IMR-90 (cell line): ENCODE measurements at regions not wholly inside any gene's neighbourhood (a gene's known extent, or its start where the extent isn't known, plus 50 kb on each side); places are given as distances from the start of the nearest gene placed in this dataset.

ENCODE experiments used
- BHLHE40 ChIP-seq: fragments of 150-350 bp; IDR thresholded peaks from 2 replicates; pipeline ENCODE4 v1.6.1; 2016; ENCODE audit warnings: mild to moderate bottlenecking, low read depth, low read length
- CEBPB ChIP-seq: IDR thresholded peaks from 2 replicates; pipeline ENCODE4 v1.6.1; 2012; ENCODE audit warnings: low read depth, low read length, improper control_type of control experiment
- MAFK ChIP-seq: IDR thresholded peaks from 2 replicates; pipeline ENCODE4 v1.6.1; 2012; ENCODE audit warnings: low read depth, low read length, improper control_type of control experiment
- MAZ ChIP-seq: IDR thresholded peaks from 2 replicates; pipeline ENCODE4 v1.6.1; 2012; ENCODE audit warnings: low read depth, mild to moderate bottlenecking, low read length, improper control_type of control experiment, moderate library complexity, borderline replicate concordance
- MXI1 ChIP-seq: IDR thresholded peaks from 2 replicates; pipeline ENCODE4 v1.6.1; 2012; ENCODE audit warnings: low read depth, mild to moderate bottlenecking, low read length, moderate library complexity, borderline replicate concordance
- POLR2A ChIP-seq: IDR thresholded peaks from 2 replicates; pipeline ENCODE4 v1.6.1; 2012; ENCODE audit warnings: mild to moderate bottlenecking, low read depth, low read length
- RAD21 ChIP-seq: IDR thresholded peaks from 2 replicates; pipeline ENCODE4 v1.6.1; 2012; ENCODE audit warnings: low read length, improper control_type of control experiment
- RFX5 ChIP-seq: IDR thresholded peaks from 2 replicates; pipeline ENCODE4 v1.8.0; 2012; ENCODE audit warnings: low read depth, mild to moderate bottlenecking, low read length, moderate library complexity
- SMC3 ChIP-seq: fragments of 150-350 bp; IDR thresholded peaks from 2 replicates; pipeline ENCODE4 v1.6.1; 2016; ENCODE audit warnings: low read depth, mild to moderate bottlenecking, antibody characterized with exemption, low read length, moderate library complexity
- TF ChIP-seq, protein P1 (sequence below): conservative IDR thresholded peaks from 2 replicates; pipeline ENCODE4 v1.5.1; 2012; ENCODE audit warnings: mild to moderate bottlenecking, low read depth, low read length, improper control_type of control experiment
- TF ChIP-seq, protein P2 (sequence below): fragments of 150-350 bp; IDR thresholded peaks from 2 replicates; pipeline ENCODE4 v1.6.1; 2017; ENCODE audit warnings: mild to moderate bottlenecking, antibody characterized with exemption, low read length, low read depth

DNA sequence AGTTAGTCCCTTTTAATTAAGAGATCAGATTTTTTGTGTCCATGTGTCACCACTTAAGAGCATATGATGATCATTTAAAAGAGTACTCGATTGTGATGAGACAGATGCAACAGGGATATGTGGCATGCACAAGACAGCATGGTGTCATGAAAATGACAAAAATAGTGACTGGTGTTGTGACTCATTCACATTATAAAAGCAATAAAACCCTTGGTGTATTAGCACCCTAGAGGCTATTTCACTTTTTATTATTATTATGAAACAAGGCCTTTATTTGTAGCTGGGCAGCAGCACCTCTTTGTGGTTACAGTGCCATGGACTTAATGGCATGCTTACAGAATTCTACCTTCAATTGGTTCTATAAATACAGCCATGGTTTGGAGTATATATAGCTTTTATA is 1296.0 kb upstream of the ZEB2 start:
- TF ChIP-seq POLR2A (no peak), SMC3 (no peak), MXI1 (no peak), MAZ (no peak), BHLHE40 (no peak), RFX5 (no peak), RAD21 (no peak), MAFK (no peak), CEBPB (no peak)
- TF ChIP-seq, protein P1, sequence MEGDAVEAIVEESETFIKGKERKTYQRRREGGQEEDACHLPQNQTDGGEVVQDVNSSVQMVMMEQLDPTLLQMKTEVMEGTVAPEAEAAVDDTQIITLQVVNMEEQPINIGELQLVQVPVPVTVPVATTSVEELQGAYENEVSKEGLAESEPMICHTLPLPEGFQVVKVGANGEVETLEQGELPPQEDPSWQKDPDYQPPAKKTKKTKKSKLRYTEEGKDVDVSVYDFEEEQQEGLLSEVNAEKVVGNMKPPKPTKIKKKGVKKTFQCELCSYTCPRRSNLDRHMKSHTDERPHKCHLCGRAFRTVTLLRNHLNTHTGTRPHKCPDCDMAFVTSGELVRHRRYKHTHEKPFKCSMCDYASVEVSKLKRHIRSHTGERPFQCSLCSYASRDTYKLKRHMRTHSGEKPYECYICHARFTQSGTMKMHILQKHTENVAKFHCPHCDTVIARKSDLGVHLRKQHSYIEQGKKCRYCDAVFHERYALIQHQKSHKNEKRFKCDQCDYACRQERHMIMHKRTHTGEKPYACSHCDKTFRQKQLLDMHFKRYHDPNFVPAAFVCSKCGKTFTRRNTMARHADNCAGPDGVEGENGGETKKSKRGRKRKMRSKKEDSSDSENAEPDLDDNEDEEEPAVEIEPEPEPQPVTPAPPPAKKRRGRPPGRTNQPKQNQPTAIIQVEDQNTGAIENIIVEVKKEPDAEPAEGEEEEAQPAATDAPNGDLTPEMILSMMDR, result no peak
- TF ChIP-seq, protein P2, sequence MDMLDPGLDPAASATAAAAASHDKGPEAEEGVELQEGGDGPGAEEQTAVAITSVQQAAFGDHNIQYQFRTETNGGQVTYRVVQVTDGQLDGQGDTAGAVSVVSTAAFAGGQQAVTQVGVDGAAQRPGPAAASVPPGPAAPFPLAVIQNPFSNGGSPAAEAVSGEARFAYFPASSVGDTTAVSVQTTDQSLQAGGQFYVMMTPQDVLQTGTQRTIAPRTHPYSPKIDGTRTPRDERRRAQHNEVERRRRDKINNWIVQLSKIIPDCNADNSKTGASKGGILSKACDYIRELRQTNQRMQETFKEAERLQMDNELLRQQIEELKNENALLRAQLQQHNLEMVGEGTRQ, result no peak
